ENCODE measurements at regions not wholly inside any gene's neighbourhood (a gene's known extent, or its start where the extent isn't known, plus 50 kb on each side); places are given as distances from the start of the nearest gene placed in this dataset.

- intact Hi-C loops (cut with micrococcal nuclease), result no loop called here
Observed at GRCh38 chr14:82528016-82528415, 994.4 kb upstream of the SEL1L start.

- intact Hi-C loops (cut with micrococcal nuclease), result no loop called here
Observed at GRCh38 chr14:82533351-82533750, 999.7 kb upstream of the SEL1L start.

- intact Hi-C loops (cut with micrococcal nuclease), result no loop called here
Observed at GRCh38 chr14:82536566-82536965, 1002.9 kb upstream of the SEL1L start.

GRCh38 chr14:82537831-82538230, 1004.2 kb upstream of the SEL1L start:
- intact Hi-C loops (cut with micrococcal nuclease), result no loop called here

GRCh38 chr14:82546401-82546800, 1012.7 kb upstream of the SEL1L start:
- intact Hi-C loops (cut with micrococcal nuclease), result no loop called here

GRCh38 chr14:82549306-82549990, 1015.8 kb upstream of the SEL1L start:
- intact Hi-C loops (cut with micrococcal nuclease), result no loop called here

- intact Hi-C loops (cut with micrococcal nuclease), result no loop called here
Observed at GRCh38 chr14:82562881-82563280, 1029.2 kb upstream of the SEL1L start.

GRCh38 chr14:82565825-82566224, 1032.2 kb upstream of the SEL1L start:
- intact Hi-C loops (cut with micrococcal nuclease), result no loop called here

- intact Hi-C loops (cut with micrococcal nuclease), result no loop called here
Observed at GRCh38 chr14:82587226-82587625, 1053.6 kb upstream of the SEL1L start.

GRCh38 chr14:82595466-82595865, 1061.8 kb upstream of the SEL1L start:
- intact Hi-C loops (cut with micrococcal nuclease), result no loop called here

- intact Hi-C loops (cut with micrococcal nuclease), result no loop called here
Observed at GRCh38 chr14:82602794-82603193, 1069.1 kb upstream of the SEL1L start.

- intact Hi-C loops (cut with micrococcal nuclease), result no loop called here
Observed at GRCh38 chr14:82604819-82605218, 1071.2 kb upstream of the SEL1L start.

- intact Hi-C loops (cut with micrococcal nuclease), result no loop called here
Observed at GRCh38 chr14:82621881-82622450, 1088.3 kb upstream of the SEL1L start.

GRCh38 chr14:82626156-82627066, 1092.8 kb upstream of the SEL1L start:
- intact Hi-C loops (cut with micrococcal nuclease), result no loop called here

GRCh38 chr14:82635915-82636314, 1102.3 kb upstream of the SEL1L start:
- intact Hi-C loops (cut with micrococcal nuclease), result no loop called here

GRCh38 chr14:82636426-82636825, 1102.8 kb upstream of the SEL1L start:
- intact Hi-C loops (cut with micrococcal nuclease), result no loop called here

- intact Hi-C loops (cut with micrococcal nuclease), result no loop called here
Observed at GRCh38 chr14:82641050-82641540, 1107.4 kb upstream of the SEL1L start.

- intact Hi-C loops (cut with micrococcal nuclease), result no loop called here
Observed at GRCh38 chr14:82642425-82642824, 1108.8 kb upstream of the SEL1L start.

GRCh38 chr14:82647088-82647810, 1113.6 kb upstream of the SEL1L start:
- intact Hi-C loops (cut with micrococcal nuclease), result no loop called here

- intact Hi-C loops (cut with micrococcal nuclease), result no loop called here
Observed at GRCh38 chr14:82655770-82656169, 1122.1 kb upstream of the SEL1L start.

- intact Hi-C loops (cut with micrococcal nuclease), result no loop called here
Observed at GRCh38 chr14:82657186-82657675, 1123.6 kb upstream of the SEL1L start.

Data from T-helper 2 cell treated with Interferon-gamma antibody and Interleukin-4, amounts not matched to agents 100 ng/mL and 5 ng/mL, for 36 hours (primary cell).